ENCODE measurements at regions not wholly inside any gene's neighbourhood (a gene's known extent, or its start where the extent isn't known, plus 50 kb on each side); places are given as distances from the start of the nearest gene placed in this dataset.

GRCh38 chr1:65049941-65050713 lies 83.8 kb upstream of the JAK1 start:
- TF ChIP-seq, protein P1, sequence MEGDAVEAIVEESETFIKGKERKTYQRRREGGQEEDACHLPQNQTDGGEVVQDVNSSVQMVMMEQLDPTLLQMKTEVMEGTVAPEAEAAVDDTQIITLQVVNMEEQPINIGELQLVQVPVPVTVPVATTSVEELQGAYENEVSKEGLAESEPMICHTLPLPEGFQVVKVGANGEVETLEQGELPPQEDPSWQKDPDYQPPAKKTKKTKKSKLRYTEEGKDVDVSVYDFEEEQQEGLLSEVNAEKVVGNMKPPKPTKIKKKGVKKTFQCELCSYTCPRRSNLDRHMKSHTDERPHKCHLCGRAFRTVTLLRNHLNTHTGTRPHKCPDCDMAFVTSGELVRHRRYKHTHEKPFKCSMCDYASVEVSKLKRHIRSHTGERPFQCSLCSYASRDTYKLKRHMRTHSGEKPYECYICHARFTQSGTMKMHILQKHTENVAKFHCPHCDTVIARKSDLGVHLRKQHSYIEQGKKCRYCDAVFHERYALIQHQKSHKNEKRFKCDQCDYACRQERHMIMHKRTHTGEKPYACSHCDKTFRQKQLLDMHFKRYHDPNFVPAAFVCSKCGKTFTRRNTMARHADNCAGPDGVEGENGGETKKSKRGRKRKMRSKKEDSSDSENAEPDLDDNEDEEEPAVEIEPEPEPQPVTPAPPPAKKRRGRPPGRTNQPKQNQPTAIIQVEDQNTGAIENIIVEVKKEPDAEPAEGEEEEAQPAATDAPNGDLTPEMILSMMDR (optimal IDR thresholded peaks at IDR 0.05 in 1 of 3, IDR thresholded peaks at IDR 0.05 in 1 of 3, conservative IDR thresholded peaks at IDR 0.05 in 1 of 3; ENCODE audit: extremely low read depth in 1 of 3, insufficient read depth in 2 of 3, low read length in 3 of 3), result no peak
- no peak for TF ChIP-seq EZH2 (IDR thresholded peaks at IDR 0.05; ENCODE audit: low read length)

All from keratinocyte (primary cell).